SK-N-SH (cell line): ENCODE measurements at regions not wholly inside any gene's neighbourhood (a gene's known extent, or its start where the extent isn't known, plus 50 kb on each side); places are given as distances from the start of the nearest gene placed in this dataset.

Experiments
- CTCF ChIA-PET: fragments of 300-600, 350-600 bp; formaldehyde crosslinking; extraction: SDS; loops from one replicate; lab custom pipeline; 2021; lab: Yijun Ruan, JAX
- POLR2A ChIA-PET: fragments of 350-600 bp; sonication (Branson Sonifier 250); formaldehyde crosslinking; extraction: SDS; loops from one replicate; lab custom pipeline; 2020; ENCODE audit warnings: antibody characterized with exemption, inconsistent platforms; lab: Yijun Ruan, JAX
- DNase-seq: peaks from one replicate; pipeline ENCODE4 v3.0.0; 2012
- H2AFZ ChIP-seq: fragments of 200-600 bp; sonication (generic); 2 replicates; pipeline ENCODE4 v1.8.1; 2016; ENCODE audit warnings: antibody characterized with exemption, mild to moderate bottlenecking, low read depth
- H3F3A ChIP-seq: fragments of 200-600 bp; sonication (generic); replicated peaks from 2 replicates; pipeline ENCODE3; 2016; ENCODE audit warnings: antibody characterized with exemption, mild to moderate bottlenecking; ENCODE audit not compliant: insufficient read depth
- H3K27ac ChIP-seq, 2 experiments: fragments of 200-500 bp in 1 of 2; fragments of 200-600 bp in 1 of 2; sonication (Bioruptor generic) in 1 of 2; sonication (generic), shearing (Covaris generic) in 1 of 2; 2 replicates each; pipeline versions ENCODE4 v1.5.1 to v1.6.1; 2014 to 2016; ENCODE audit warnings: low read depth in 2 of 2, inconsistent platforms in 1 of 2, low read length in 1 of 2, mild to moderate bottlenecking in 1 of 2, mixed read lengths in 1 of 2
- H3K27me3 ChIP-seq: fragments of 200-600 bp; sonication (generic), shearing (Covaris generic); 2 replicates; pipeline ENCODE4 v1.6.1; 2016; ENCODE audit warnings: mixed run types; ENCODE audit not compliant: insufficient read depth
- H3K36me3 ChIP-seq, 2 experiments: fragments of 200-500 bp in 1 of 2; fragments of 200-600 bp in 1 of 2; sonication (Bioruptor generic) in 1 of 2; sonication (generic) in 1 of 2; replicated peaks in 1 of 2; 2 replicates each; pipeline versions ENCODE3 to v1.5.1; 2014 to 2016; ENCODE audit warnings: low read length in 1 of 2, mild to moderate bottlenecking in 1 of 2; ENCODE audit not compliant: insufficient read depth in 2 of 2, control insufficient read depth in 1 of 2
- H3K4me1 ChIP-seq, 2 experiments: fragments of 200-500 bp in 1 of 2; fragments of 200-600 bp in 1 of 2; sonication (Bioruptor generic) in 1 of 2; sonication (generic), shearing (Covaris generic) in 1 of 2; 2 replicates each; pipeline versions ENCODE4 v1.5.1 to v1.6.1; 2014 to 2016; ENCODE audit warnings: low read depth in 1 of 2, low read length in 1 of 2, mixed run types in 1 of 2; ENCODE audit not compliant: insufficient read depth in 2 of 2, control insufficient read depth in 1 of 2
- H3K4me2 ChIP-seq: fragments of 200-600 bp; sonication (generic), shearing (Covaris generic); 2 replicates; pipeline ENCODE4 v1.6.1; 2017; ENCODE audit warnings: mixed run types
- H3K4me3 ChIP-seq, 2 experiments: fragments of 200-500 bp in 1 of 2; fragments of 200-600 bp in 1 of 2; sonication (Bioruptor generic) in 1 of 2; sonication (generic), shearing (Covaris generic) in 1 of 2; 2 replicates each; pipeline versions ENCODE4 v1.5.1 to v1.8.1; 2014 to 2016; ENCODE audit warnings: low read depth in 2 of 2, inconsistent platforms in 1 of 2, low read length in 1 of 2, mild to moderate bottlenecking in 1 of 2, mixed read lengths in 1 of 2, moderate library complexity in 1 of 2
- H3K79me2 ChIP-seq: fragments of 200-600 bp; sonication (generic); 2 replicates; pipeline ENCODE4 v1.8.1; 2017; ENCODE audit warnings: mild to moderate bottlenecking; ENCODE audit not compliant: insufficient read depth
- H3K9ac ChIP-seq: fragments of 200-600 bp; sonication (generic); 2 replicates; pipeline ENCODE4 v1.6.1; 2017; ENCODE audit warnings: mixed run types
- H3K9me2 ChIP-seq: fragments of 200-600 bp; sonication (generic); 2 replicates; pipeline ENCODE4 v1.6.1; 2017; ENCODE audit warnings: mixed run types
- H3K9me3 ChIP-seq: fragments of 200-600 bp; sonication (generic); 2 replicates; pipeline ENCODE4 v1.6.1; 2017; ENCODE audit warnings: mixed run types, mild to moderate bottlenecking, moderate library complexity
- H4K20me1 ChIP-seq: fragments of 200-600 bp; sonication (generic); 2 replicates; pipeline ENCODE4 v1.6.1; 2017; ENCODE audit warnings: mild to moderate bottlenecking, mixed run types; ENCODE audit not compliant: insufficient read depth
- EZH2phosphoT487 ChIP-seq: fragments of 200-600 bp; sonication (generic); IDR thresholded peaks from 2 replicates; pipeline ENCODE4 v1.6.1; 2017; ENCODE audit warnings: low read depth, mixed run types, mild to moderate bottlenecking, antibody characterized with exemption, moderate library complexity, borderline replicate concordance
- FOSL2 ChIP-seq: IDR thresholded peaks from 2 replicates; pipeline ENCODE4 v1.4.0; 2012; ENCODE audit warnings: low read depth, mild to moderate bottlenecking, moderate library complexity, borderline replicate concordance
- POLR2AphosphoS5 ChIP-seq: IDR thresholded peaks from 2 replicates; pipeline ENCODE4 v1.6.1; 2012; ENCODE audit warnings: low read depth, low read length
- RCOR1 ChIP-seq: fragments of 150-350 bp; IDR thresholded peaks from 2 replicates; pipeline ENCODE4 v1.6.1; 2017; ENCODE audit warnings: antibody characterized with exemption, low read length
- SIN3A ChIP-seq: IDR thresholded peaks from 2 replicates; pipeline ENCODE4 v1.6.1; 2012; ENCODE audit warnings: low read depth, mild to moderate bottlenecking, low read length, moderate library complexity, borderline replicate concordance
- SMC3 ChIP-seq: IDR thresholded peaks from 2 replicates; pipeline ENCODE4 v1.6.1; 2012; ENCODE audit warnings: low read depth, low read length, improper control_type of control experiment
- YY1 ChIP-seq: IDR thresholded peaks from 2 replicates; pipeline ENCODE4 v1.4.0; 2012; ENCODE audit warnings: low read depth, mild to moderate bottlenecking
- WGBS: methylation state at CpG from one replicate; pipeline ENCODE4 v1.1.6; 2017; ENCODE audit warnings: low lambda C conversion rate; 5-methylcytosine and 5-hydroxymethylcytosine counted together
- TF ChIP-seq, protein P1 (sequence below): IDR thresholded peaks from 2 replicates; pipeline ENCODE4; 2012
- TF ChIP-seq, protein P2 (sequence below): IDR thresholded peaks from 2 replicates; pipeline ENCODE4 v1.4.0; 2012; ENCODE audit warnings: low read depth, borderline replicate concordance
- TF ChIP-seq, protein P3 (sequence below): fragments of 150-350 bp; IDR thresholded peaks from 2 replicates; pipeline ENCODE4 v1.6.1; 2016; ENCODE audit warnings: mild to moderate bottlenecking, low read depth, low read length
- TF ChIP-seq, protein P4 (sequence below): IDR thresholded peaks from 2 replicates; pipeline ENCODE4 v1.4.0; 2012; ENCODE audit warnings: low read depth, borderline replicate concordance

DNA sequence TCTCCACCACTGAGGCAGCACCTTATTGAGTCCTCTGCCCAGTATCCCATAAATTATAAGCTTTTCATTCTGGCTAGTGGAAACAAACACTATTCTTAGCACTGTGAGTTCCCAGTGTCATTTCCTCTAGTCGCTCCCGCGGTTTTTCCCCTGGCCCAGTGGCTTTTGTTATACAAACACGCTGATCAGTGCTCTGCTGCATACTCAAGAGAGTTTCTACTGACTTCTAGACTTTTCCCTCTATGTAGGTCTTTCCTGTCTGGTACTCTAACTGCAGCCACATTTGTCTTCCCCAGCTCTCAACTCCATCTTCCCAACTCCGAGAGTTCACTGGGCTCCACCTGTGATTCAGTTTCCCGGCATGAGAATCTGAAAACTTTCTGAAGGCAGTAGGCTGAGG lies 556.6 kb upstream of the SALL1 start:
- Histone ChIP-seq H3K27me3 (no peaks in the 10 kb centered on the region), H3K79me2 (no peaks in the 10 kb centered on the region), H3K4me1 (peaks cover 0 to 3% of the 10 kb centered on the region in 2 experiments; a peak in 1 of 4 replicates), H3K36me3 (no peaks in the 10 kb centered on the region), H3K9ac (no peak overlapping the region), H4K20me1 (no peaks in the 10 kb centered on the region), H3K9me2 (no peaks in the 10 kb centered on the region), H3K9me3 (peaks cover 4% of the 10 kb centered on the region; the same call in 1 of the 2 replicates), H3K27ac (no peak overlapping the region), H3K4me2 (no peak overlapping the region), H3K4me3 (no peak overlapping the region), H2AFZ (no peak overlapping the region), H3F3A (no peaks in the 10 kb centered on the region)
- TF ChIP-seq, protein P1, sequence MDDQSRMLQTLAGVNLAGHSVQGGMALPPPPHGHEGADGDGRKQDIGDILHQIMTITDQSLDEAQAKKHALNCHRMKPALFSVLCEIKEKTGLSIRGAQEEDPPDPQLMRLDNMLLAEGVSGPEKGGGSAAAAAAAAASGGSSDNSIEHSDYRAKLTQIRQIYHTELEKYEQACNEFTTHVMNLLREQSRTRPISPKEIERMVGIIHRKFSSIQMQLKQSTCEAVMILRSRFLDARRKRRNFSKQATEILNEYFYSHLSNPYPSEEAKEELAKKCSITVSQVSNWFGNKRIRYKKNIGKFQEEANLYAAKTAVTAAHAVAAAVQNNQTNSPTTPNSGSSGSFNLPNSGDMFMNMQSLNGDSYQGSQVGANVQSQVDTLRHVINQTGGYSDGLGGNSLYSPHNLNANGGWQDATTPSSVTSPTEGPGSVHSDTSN = no peak
- TF ChIP-seq, protein P2, sequence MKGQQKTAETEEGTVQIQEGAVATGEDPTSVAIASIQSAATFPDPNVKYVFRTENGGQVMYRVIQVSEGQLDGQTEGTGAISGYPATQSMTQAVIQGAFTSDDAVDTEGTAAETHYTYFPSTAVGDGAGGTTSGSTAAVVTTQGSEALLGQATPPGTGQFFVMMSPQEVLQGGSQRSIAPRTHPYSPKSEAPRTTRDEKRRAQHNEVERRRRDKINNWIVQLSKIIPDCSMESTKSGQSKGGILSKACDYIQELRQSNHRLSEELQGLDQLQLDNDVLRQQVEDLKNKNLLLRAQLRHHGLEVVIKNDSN = no peak
- TF ChIP-seq, protein P3, sequence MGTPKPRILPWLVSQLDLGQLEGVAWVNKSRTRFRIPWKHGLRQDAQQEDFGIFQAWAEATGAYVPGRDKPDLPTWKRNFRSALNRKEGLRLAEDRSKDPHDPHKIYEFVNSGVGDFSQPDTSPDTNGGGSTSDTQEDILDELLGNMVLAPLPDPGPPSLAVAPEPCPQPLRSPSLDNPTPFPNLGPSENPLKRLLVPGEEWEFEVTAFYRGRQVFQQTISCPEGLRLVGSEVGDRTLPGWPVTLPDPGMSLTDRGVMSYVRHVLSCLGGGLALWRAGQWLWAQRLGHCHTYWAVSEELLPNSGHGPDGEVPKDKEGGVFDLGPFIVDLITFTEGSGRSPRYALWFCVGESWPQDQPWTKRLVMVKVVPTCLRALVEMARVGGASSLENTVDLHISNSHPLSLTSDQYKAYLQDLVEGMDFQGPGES = no peak
- 47% methylated on average over 6 of the region's 6 CpGs for WGBS
- no peak for DNase-seq
- ChIA-PET POLR2A (no interaction called here), CTCF (no interaction called here)

DNA sequence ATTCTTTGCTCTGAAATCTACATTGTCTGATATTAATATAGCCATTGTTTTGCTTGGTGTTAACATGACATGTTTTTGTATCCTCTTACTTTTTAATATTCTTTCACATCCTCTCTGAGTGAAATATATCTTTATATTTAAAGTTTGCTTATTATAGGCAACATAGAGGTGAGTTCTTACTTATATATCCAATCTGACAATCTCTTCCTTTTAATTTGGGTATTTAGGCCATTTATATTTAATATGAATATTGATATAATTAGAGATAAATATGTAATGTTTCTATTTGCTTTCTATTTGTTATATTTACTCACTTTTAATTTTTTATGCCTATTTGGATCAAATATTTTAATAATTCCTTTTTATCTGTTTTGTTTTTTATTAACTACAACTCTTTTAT lies 554.1 kb upstream of the SALL1 start:
- no peaks in the 10 kb centered on the region for H3F3A ChIP-seq
- H3K9ac ChIP-seq = no peak overlapping the region
- H3K9me3 ChIP-seq = peaks cover 4% of the 10 kb centered on the region; the same call in 1 of the 2 replicates
- H3K27me3 ChIP-seq = no peaks in the 10 kb centered on the region
- no peaks in the 10 kb centered on the region for H3K79me2 ChIP-seq
- H3K27ac ChIP-seq = no peak overlapping the region
- H3K4me2 ChIP-seq = no peak overlapping the region
- CTCF ChIA-PET = no interaction called here
- no peak overlapping the region for H2AFZ ChIP-seq
- no peaks in the 10 kb centered on the region for H4K20me1 ChIP-seq
- no peaks in the 10 kb centered on the region for H3K9me2 ChIP-seq
- no peak overlapping the region for H3K4me3 ChIP-seq
- H3K4me1 ChIP-seq = peaks cover 0 to 3% of the 10 kb centered on the region in 2 experiments; a peak in 1 of 4 replicates
- no peak for DNase-seq
- TF ChIP-seq SMC3 (no peak), SIN3A (no peak), RCOR1 (no peak), YY1 (no peak), FOSL2 (no peak), EZH2phosphoT487 (no peak), POLR2AphosphoS5 (no peak)
- TF ChIP-seq, protein P4, sequence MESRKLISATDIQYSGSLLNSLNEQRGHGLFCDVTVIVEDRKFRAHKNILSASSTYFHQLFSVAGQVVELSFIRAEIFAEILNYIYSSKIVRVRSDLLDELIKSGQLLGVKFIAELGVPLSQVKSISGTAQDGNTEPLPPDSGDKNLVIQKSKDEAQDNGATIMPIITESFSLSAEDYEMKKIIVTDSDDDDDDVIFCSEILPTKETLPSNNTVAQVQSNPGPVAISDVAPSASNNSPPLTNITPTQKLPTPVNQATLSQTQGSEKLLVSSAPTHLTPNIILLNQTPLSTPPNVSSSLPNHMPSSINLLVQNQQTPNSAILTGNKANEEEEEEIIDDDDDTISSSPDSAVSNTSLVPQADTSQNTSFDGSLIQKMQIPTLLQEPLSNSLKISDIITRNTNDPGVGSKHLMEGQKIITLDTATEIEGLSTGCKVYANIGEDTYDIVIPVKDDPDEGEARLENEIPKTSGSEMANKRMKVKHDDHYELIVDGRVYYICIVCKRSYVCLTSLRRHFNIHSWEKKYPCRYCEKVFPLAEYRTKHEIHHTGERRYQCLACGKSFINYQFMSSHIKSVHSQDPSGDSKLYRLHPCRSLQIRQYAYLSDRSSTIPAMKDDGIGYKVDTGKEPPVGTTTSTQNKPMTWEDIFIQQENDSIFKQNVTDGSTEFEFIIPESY = no peak
- TF ChIP-seq, all 33 proteins: peak for 0
- no peaks in the 10 kb centered on the region for H3K36me3 ChIP-seq
- POLR2A ChIA-PET = no interaction called here
